ENCODE measurements at regions not wholly inside any gene's neighbourhood (a gene's known extent, or its start where the extent isn't known, plus 50 kb on each side); places are given as distances from the start of the nearest gene placed in this dataset.

- no peak for ATAC-seq (ENCODE audit: poor library complexity)
- H3K27me3 Mint-ChIP-seq: no peaks in the 10 kb centered on the region
Measured at GRCh38 chr4:62528874-62529273, 1328.7 kb downstream of the ADGRL3 start.

GRCh38 chr4:62526671-62527070, 1326.5 kb downstream of the ADGRL3 start:
- H3K4me1 Mint-ChIP-seq (ENCODE audit: low read depth): no peaks in the 10 kb centered on the region
- H3K27ac Mint-ChIP-seq: no peak overlapping the region
- H3K27me3 Mint-ChIP-seq: no peaks in the 10 kb centered on the region
- no peak for TF ChIP-seq CTCF (IDR thresholded peaks at IDR 0.05)
- CTCF ChIA-PET: no interaction called here
- POLR2A ChIA-PET: no interaction called here
- DNase-seq (no peak), ATAC-seq (ENCODE audit: poor library complexity) (no peak)
- no peaks in the 10 kb centered on the region for H3K27me3 ChIP-seq (ENCODE audit: control insufficient read depth in 1 of 2, insufficient read depth in 2 of 2, low read length in 2 of 2)
- H3K4me3 ChIP-seq (ENCODE audit: low read length): no peak overlapping the region
- no peaks in the 10 kb centered on the region for H3K36me3 ChIP-seq (ENCODE audit: insufficient read depth, low read length)
- H3K36me3 Mint-ChIP-seq (ENCODE audit: low read depth): no peaks in the 10 kb centered on the region
- H3K4me3 Mint-ChIP-seq: no peak overlapping the region
- no peak overlapping the region for H3K27ac ChIP-seq (ENCODE audit: low read depth in 1 of 2, low read length in 2 of 2)
- no peaks in the 10 kb centered on the region for H3K4me1 ChIP-seq (ENCODE audit: insufficient read depth, low read length)
- peaks cover 0 to 24% of the 10 kb centered on the region in 2 experiments for H3K9me3 ChIP-seq (ENCODE audit: control insufficient read depth in 1 of 2, insufficient read depth in 1 of 2, low read length in 2 of 2)
- H3K9me3 Mint-ChIP-seq: peaks cover 12% of the 10 kb centered on the region
- intact Hi-C loops (cut with DNase I, micrococcal nuclease): no loop called here

More at GRCh38 chr4:62528874-62529273, 1328.7 kb downstream of the ADGRL3 start:
- Histone ChIP-seq H3K27me3 (ENCODE audit: control insufficient read depth in 1 of 2, insufficient read depth in 2 of 2, low read length in 2 of 2) (no peaks in the 10 kb centered on the region), H3K27ac (ENCODE audit: low read depth in 1 of 2, low read length in 2 of 2) (no peak overlapping the region), H3K9me3 (ENCODE audit: control insufficient read depth in 1 of 2, insufficient read depth in 1 of 2, low read length in 2 of 2) (peaks cover 4 to 18% of the 10 kb centered on the region in 2 experiments), H3K36me3 (ENCODE audit: insufficient read depth, low read length) (no peaks in the 10 kb centered on the region), H3K4me1 (ENCODE audit: insufficient read depth, low read length) (no peaks in the 10 kb centered on the region), H3K4me3 (ENCODE audit: low read length) (no peak overlapping the region)
- Mint-ChIP-seq H3K4me1 (ENCODE audit: low read depth) (no peaks in the 10 kb centered on the region), H3K4me3 (no peak overlapping the region), H3K36me3 (ENCODE audit: low read depth) (no peaks in the 10 kb centered on the region), H3K27ac (no peak overlapping the region), H3K9me3 (peaks cover 17% of the 10 kb centered on the region)
- CTCF ChIA-PET: no interaction called here
- intact Hi-C loops (cut with DNase I, micrococcal nuclease): no loop called here
- POLR2A ChIA-PET: no interaction called here
- no peak for DNase-seq
- TF ChIP-seq CTCF (IDR thresholded peaks at IDR 0.05): no peak

GRCh38 chr4:62523256-62523655, 1323.1 kb downstream of the ADGRL3 start:
- H3K27me3 Mint-ChIP-seq: no peaks in the 10 kb centered on the region
- no peak overlapping the region for H3K27ac Mint-ChIP-seq

More at GRCh38 chr4:62523256-62523655, 1323.1 kb downstream of the ADGRL3 start:
- Histone ChIP-seq H3K4me1 (ENCODE audit: insufficient read depth, low read length) (no peaks in the 10 kb centered on the region), H3K9me3 (ENCODE audit: control insufficient read depth in 1 of 2, insufficient read depth in 1 of 2, low read length in 2 of 2) (peaks cover under 1 to 22% of the 10 kb centered on the region in 2 experiments), H3K4me3 (ENCODE audit: low read length) (no peak overlapping the region), H3K27ac (ENCODE audit: low read depth in 1 of 2, low read length in 2 of 2) (no peak overlapping the region), H3K27me3 (ENCODE audit: control insufficient read depth in 1 of 2, insufficient read depth in 2 of 2, low read length in 2 of 2) (no peaks in the 10 kb centered on the region), H3K36me3 (ENCODE audit: insufficient read depth, low read length) (no peaks in the 10 kb centered on the region)
- H3K4me3 Mint-ChIP-seq: no peak overlapping the region
- no peaks in the 10 kb centered on the region for H3K36me3 Mint-ChIP-seq (ENCODE audit: low read depth)
- DNase-seq: no peak
- peaks cover 9% of the 10 kb centered on the region for H3K9me3 Mint-ChIP-seq
- CTCF ChIA-PET: no interaction called here
- H3K4me1 Mint-ChIP-seq (ENCODE audit: low read depth): no peaks in the 10 kb centered on the region
- no peak for TF ChIP-seq CTCF (IDR thresholded peaks at IDR 0.05)
- POLR2A ChIA-PET: no interaction called here
- no peak for ATAC-seq (ENCODE audit: poor library complexity)
- intact Hi-C loops (cut with DNase I, micrococcal nuclease): no loop called here

Measured in CD4-positive, alpha-beta T cell (primary cell).